Neural progenitor cell (in vitro differentiated cells): ENCODE measurements at regions not wholly inside any gene's neighbourhood (a gene's known extent, or its start where the extent isn't known, plus 50 kb on each side); places are given as distances from the start of the nearest gene placed in this dataset.

Source experiments
- CTCF ChIP-seq: fragments of 200-600 bp; sonication (generic); IDR thresholded peaks from 2 replicates; pipeline ENCODE4 v1.5.1; 2017; ENCODE audit warnings: antibody characterized with exemption, mild to moderate bottlenecking
- EZH2 ChIP-seq: fragments of 200-600 bp; sonication (generic); IDR thresholded peaks from 2 replicates; pipeline ENCODE4 v1.6.1; 2017; ENCODE audit warnings: antibody characterized with exemption, mild to moderate bottlenecking, moderate library complexity

- no peak for TF ChIP-seq CTCF
- TF ChIP-seq EZH2: no peak
These were observed 66.0 kb downstream of the RPL37A start for GRCh38 chr2:216564611-216565010.
